ENCODE measurements at regions not wholly inside any gene's neighbourhood (a gene's known extent, or its start where the extent isn't known, plus 50 kb on each side); places are given as distances from the start of the nearest gene placed in this dataset.
"Not testable (repeated sequence)": the region's sequence is repeated elsewhere in the genome, so short reads cannot be mapped to it uniquely, and the experiment has no call there.

DNA sequence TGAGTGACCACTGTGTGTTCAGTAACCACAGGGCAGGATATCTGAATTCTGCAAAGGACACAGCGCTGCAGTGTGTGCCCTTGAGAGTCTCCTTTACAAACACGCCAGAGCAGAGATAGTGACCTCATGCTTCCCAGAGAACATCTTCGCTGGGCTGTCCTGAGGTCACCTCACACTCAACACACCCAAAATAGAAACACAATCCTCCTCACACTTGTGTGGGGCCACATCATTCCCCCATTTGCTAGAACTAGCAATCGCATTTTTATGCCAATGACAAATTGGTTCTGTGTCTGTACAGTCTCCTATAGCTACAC, 140.1 kb upstream of the NRIP1 start:
- no peak for DNase-seq

DNA sequence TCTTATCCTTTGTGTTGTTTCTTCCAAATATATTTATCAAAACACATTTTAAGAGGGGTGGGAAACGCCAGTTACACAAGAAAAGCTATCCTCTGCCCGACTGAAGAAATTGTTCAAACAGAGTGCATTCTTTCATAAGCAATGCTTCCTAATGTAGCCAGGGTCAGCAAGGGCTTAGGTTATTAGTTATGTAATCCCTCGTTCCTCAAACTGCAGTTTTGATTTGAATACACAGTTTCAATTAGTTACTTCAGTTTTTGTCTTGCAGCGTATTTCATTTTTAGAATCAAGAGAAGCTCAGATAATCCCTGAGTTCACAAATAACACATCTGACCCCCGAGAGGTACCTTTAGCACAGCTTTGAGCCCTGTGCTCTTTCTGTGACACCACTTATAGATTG, 141.7 kb upstream of the NRIP1 start:
- DNase-seq, result peak; percentile 22 to 42

GRCh38 chr21:15207231-15207630, 142.4 kb upstream of the NRIP1 start:
- no peak for DNase-seq

GRCh38 chr21:15207635-15208370, 143.0 kb upstream of the NRIP1 start:
- DNase-seq, result no peak

DNA sequence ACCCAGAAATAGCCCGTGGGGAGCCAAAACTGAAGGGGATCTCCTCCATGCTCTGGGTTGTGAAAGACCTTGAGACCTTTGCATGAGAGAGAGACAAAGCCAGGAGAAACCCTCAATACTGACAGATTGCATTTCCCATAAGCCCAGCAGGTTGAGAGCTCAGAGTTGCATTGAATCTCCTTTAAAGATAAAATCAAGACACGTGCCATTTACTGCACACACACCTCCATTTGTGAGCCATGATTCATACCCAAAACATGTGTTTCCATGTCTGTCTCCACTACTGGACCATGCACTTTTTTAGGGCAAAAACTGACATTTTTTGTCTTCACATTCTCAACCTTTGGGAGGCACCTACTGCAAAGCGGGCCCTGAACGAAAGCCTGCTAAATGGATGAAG, 144.0 kb upstream of the NRIP1 start:
- no peak for DNase-seq

- no peak for DNase-seq
Observed at GRCh38 chr21:15209224-15209623, 144.4 kb upstream of the NRIP1 start.

GRCh38 chr21:15210235-15210678, 145.5 kb upstream of the NRIP1 start:
- peak; percentile 29 to 53 for DNase-seq

- DNase-seq, result no peak
Observed at GRCh38 chr21:15211491-15212133, 146.8 kb upstream of the NRIP1 start.

GRCh38 chr21:15212206-15212605, 147.4 kb upstream of the NRIP1 start:
- DNase-seq, result peak; percentile 2 to 29

- not testable (repeated sequence) for DNase-seq
Observed at GRCh38 chr21:15218476-15218875, 153.7 kb upstream of the NRIP1 start.

DNA sequence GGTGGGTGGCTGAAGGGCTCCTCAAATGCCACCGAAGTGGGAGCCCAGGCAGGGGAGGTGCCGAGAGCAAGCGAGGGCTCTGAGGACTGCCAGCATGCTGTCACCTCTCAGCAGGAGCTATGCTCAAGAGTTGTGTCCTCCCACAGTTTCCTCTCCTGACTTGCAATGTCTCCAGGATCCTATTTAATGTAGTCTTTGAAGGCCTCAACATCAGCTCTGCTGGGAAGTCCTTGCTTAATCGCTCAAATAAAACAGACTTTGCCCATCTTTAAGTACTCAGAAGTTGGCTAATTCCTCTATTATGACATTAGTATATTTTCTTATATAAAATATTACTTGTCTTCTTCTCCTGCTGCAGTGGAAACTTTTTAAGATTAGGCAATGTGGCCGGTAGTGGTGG, 154.2 kb upstream of the NRIP1 start:
- DNase-seq, result no peak

DNA sequence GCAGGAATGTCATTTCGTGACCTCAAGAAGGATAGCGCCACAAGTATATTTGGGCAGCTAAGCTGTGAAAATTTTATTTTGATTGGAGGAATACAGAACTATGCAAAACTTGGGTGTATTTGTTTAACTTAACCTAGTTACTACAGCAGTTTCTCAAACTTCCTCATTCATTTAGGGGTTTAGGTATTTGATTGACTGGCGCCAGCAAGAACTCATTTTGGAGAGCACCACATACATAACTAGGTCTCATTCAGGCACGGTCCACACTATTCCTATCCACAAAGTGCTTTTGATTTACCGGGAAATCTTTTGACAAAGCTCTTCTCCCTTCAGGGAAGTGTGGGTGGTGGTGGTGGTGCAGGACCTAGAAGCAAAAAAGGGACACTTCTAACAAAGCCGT, 155.1 kb upstream of the NRIP1 start:
- no peak for DNase-seq

- peak; percentile 48 to 57 for DNase-seq
Observed at GRCh38 chr21:15221799-15222386, 157.1 kb upstream of the NRIP1 start.

GRCh38 chr21:15222707-15223106, 157.9 kb upstream of the NRIP1 start:
- no peak for DNase-seq

DNA sequence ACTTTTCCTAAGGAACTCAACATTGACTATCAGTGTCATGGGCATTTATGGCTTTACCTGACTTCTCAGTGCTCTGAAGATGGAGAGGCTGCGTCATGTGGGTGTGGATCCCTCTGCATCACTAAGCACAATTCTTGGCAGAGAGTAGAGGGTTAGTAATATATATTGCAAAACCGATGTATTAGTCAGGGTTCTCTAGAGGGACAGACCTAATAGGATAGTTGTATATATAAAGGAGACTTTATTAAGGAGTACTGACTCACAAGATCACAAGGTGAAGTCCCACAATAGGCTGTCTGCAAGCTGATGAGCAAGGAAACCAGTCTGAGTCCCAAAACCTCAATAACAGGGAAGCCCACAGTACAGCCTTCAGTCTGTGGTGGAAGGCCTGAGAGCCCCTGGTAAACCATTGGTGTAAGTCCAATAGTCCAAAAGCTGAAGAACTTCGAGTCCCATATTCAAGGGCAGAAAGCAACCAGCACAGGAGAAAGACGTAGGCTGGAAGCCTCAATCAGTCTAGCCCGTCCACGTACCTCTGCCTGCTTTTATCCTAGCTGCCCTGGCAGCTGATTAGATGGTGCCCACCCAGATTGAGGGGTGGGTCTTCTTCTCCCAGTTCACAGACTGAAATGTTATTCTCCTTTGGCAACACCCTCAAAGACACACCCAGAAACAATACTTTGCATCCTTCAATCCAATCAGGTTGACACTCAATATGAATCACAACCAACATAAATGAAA, 159.7 kb upstream of the NRIP1 start:
- no peak for DNase-seq

- DNase-seq, result no peak
Observed at GRCh38 chr21:15227919-15228318, 163.1 kb upstream of the NRIP1 start.

GRCh38 chr21:15229390-15229789, 164.6 kb upstream of the NRIP1 start:
- no peak for DNase-seq

- no peak for DNase-seq
Observed at GRCh38 chr21:15233611-15234010, 168.8 kb upstream of the NRIP1 start.

GRCh38 chr21:15236111-15236510, 171.3 kb upstream of the NRIP1 start:
- DNase-seq, result no peak

DNA sequence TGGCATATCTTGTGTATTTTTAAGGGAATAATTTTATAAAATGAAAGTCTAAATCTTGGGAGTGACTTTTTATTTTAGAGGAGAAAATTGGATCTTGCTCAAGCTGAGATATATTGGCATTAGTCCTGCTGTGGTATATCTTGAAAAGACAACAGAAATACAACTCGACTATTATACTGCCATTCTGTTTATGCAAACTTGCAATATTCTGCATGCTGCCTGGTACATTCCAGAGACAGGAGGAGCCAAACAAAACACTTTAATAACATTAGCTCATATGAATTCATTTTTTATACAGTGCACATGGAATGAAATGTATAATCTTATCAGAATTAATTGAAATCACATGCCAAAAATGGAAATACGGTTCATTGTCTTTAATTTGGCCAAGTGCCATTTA, 176.0 kb upstream of the NRIP1 start:
- DNase-seq, result no peak

GRCh38 chr21:15241997-15242736, 177.4 kb upstream of the NRIP1 start:
- DNase-seq, result no peak

DNA sequence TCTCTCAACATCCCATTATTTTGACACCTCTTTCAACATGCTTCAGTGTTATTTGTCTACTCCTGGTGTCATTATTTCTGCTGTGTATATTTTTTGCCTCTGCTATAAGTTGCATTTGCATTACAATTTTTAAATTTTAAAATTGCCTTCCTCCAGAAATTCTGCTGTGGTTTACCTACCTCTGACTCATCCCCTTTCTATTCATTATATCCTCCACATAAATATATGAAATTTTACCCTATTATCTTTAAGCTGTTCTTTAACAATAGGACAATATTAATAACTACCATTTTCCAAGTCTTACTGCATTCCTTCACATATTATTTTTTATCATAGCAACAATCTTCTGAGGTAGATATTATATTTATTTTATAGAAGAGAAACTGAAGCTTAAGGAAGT, 178.1 kb upstream of the NRIP1 start:
- DNase-seq, result no peak

DNA sequence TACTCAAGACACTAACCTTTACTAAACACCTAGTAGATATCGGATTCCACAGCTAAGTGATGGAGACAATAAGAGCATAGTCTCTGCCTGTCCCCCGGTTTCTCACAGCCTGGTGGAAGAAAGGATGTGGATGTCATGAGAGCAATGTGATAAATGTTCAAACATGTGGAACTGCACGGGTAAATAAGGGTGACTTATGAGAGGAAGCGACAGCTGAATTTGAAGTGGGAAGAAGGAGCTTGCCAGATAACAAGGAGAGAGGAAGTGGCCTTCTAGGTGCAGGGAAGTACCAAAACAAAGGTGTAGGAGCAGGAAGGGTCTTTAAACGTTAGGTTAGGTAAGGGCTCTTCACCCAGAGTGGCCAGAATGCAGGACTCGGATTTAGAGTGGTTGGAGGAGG, 178.6 kb upstream of the NRIP1 start:
- DNase-seq, result no peak

Measured in AML-193 (cell line).